Neutrophil (primary cell): ENCODE measurements at regions not wholly inside any gene's neighbourhood (a gene's known extent, or its start where the extent isn't known, plus 50 kb on each side); places are given as distances from the start of the nearest gene placed in this dataset.

Experiments
- H3K27ac ChIP-seq: fragments of 200-600 bp; sonication (generic); 2 replicates; pipeline ENCODE4 v1.5.1; 2016; ENCODE audit warnings: mild to moderate bottlenecking, moderate library complexity
- H3K27me3 ChIP-seq: fragments of 200-600 bp; sonication (generic); 2 replicates; pipeline ENCODE4 v1.6.0; 2016; ENCODE audit warnings: mild to moderate bottlenecking
- H3K36me3 ChIP-seq: fragments of 200-600 bp; sonication (generic); 2 replicates; pipeline ENCODE4 v1.5.1; 2017
- H3K4me1 ChIP-seq, 2 experiments: fragments of 200-600 bp in 1 of 2; sonication (generic) in 1 of 2; 1 replicate in 1 of 2; 2 replicates in 1 of 2; pipeline versions ENCODE4 v1.5.1 to v1.6.1; 2013 to 2016; ENCODE audit warnings: low read depth in 1 of 2, low read length in 1 of 2, mild to moderate bottlenecking in 1 of 2, moderate library complexity in 1 of 2; ENCODE audit not compliant: control insufficient read depth in 1 of 2, insufficient read depth in 1 of 2
- H3K4me3 ChIP-seq, 2 experiments: fragments of 200-600 bp in 1 of 2; sonication (generic) in 1 of 2; 1 replicate in 1 of 2; 2 replicates in 1 of 2; pipeline ENCODE4 v1.5.1; 2013 to 2016; ENCODE audit warnings: low read depth in 1 of 2, low read length in 1 of 2, mild to moderate bottlenecking in 1 of 2, moderate library complexity in 1 of 2
- H3K9me3 ChIP-seq: fragments of 200-600 bp; sonication (generic); 2 replicates; pipeline ENCODE4 v1.5.1; 2016
- TF ChIP-seq, protein P1 (sequence below): fragments of 200-600 bp; sonication (generic); IDR thresholded peaks from 2 replicates; pipeline ENCODE4 v1.5.1; 2016; ENCODE audit warnings: antibody characterized with exemption

DNA sequence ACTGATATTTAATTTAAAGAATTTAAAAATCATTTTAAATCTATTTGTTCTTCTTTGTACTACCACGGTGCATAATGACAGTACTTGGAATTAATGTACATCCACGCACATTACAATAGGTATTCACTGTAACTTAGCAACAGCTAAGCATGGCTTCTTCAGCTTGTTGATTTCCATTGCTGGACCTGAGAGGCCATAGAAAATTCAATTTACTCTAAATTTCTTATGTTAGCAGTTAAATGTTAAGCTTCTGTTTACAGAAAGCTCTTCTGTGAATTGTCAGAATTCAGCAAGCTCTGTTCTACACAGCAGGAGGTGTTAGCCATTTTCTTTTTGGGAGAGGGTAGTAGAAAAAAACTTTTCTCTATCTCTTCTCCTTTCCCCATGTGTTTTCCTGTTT lies 1149.3 kb upstream of the CDH2 start:
- no peaks in the 10 kb centered on the region for H3K9me3 ChIP-seq
- H3K27ac ChIP-seq, result no peak overlapping the region
- no peaks in the 10 kb centered on the region for H3K36me3 ChIP-seq
- TF ChIP-seq, protein P1, sequence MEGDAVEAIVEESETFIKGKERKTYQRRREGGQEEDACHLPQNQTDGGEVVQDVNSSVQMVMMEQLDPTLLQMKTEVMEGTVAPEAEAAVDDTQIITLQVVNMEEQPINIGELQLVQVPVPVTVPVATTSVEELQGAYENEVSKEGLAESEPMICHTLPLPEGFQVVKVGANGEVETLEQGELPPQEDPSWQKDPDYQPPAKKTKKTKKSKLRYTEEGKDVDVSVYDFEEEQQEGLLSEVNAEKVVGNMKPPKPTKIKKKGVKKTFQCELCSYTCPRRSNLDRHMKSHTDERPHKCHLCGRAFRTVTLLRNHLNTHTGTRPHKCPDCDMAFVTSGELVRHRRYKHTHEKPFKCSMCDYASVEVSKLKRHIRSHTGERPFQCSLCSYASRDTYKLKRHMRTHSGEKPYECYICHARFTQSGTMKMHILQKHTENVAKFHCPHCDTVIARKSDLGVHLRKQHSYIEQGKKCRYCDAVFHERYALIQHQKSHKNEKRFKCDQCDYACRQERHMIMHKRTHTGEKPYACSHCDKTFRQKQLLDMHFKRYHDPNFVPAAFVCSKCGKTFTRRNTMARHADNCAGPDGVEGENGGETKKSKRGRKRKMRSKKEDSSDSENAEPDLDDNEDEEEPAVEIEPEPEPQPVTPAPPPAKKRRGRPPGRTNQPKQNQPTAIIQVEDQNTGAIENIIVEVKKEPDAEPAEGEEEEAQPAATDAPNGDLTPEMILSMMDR, result no peak
- H3K4me3 ChIP-seq, result no peak overlapping the region
- no peaks in the 10 kb centered on the region for H3K27me3 ChIP-seq
- H3K4me1 ChIP-seq, result no peaks in the 10 kb centered on the region

- Histone ChIP-seq H3K4me3 (no peak overlapping the region), H3K27me3 (no peaks in the 10 kb centered on the region), H3K4me1 (no peaks in the 10 kb centered on the region), H3K27ac (no peak overlapping the region), H3K9me3 (no peaks in the 10 kb centered on the region), H3K36me3 (no peaks in the 10 kb centered on the region)
- TF ChIP-seq, protein P1, result no peak
Observed at GRCh38 chr18:29321561-29321960, 1144.6 kb upstream of the CDH2 start.

DNA sequence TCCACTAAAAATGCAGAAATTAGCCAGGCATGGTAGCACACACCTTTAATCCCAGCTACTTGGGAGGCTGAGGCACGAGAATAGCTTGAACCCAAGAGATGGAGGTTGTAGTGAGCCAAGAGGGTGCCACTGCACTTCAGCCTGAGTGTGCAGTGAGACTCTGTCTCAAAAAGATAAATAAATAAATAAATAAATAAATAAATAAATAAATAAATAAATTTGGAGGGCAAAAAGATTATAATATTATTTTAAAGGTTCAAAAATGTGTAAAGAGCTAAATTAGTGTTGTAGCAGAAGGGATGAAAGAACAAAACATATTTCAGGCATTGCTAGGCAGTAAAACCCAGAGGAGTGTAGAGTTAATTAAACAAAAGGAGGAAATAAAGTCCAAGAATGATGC lies 1136.4 kb upstream of the CDH2 start:
- H3K9me3 ChIP-seq, result no peaks in the 10 kb centered on the region
- H3K27ac ChIP-seq, result no peak overlapping the region
- no peak overlapping the region for H3K4me3 ChIP-seq
- TF ChIP-seq, protein P1, result no peak
- no peaks in the 10 kb centered on the region for H3K27me3 ChIP-seq
- H3K4me1 ChIP-seq, result no peaks in the 10 kb centered on the region
- no peaks in the 10 kb centered on the region for H3K36me3 ChIP-seq

DNA sequence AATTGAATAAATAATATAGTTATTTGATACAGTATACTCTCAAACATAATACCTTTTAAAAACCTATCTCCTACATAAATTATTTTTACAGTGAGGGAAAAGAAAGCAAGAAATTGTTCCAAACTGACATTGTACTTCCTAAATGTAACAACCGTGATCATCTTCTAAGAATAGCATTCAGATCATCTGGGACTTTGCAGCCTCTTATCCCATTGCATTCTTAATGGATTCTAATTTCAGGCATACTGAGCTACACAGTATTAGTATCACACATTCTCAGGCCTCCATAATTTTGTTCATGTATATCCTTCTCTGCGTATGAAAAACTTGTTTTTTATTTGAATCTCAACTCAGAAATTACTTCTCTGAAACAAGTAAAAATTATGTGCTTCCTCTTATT lies 1134.7 kb upstream of the CDH2 start:
- Histone ChIP-seq H3K4me1 (no peaks in the 10 kb centered on the region), H3K4me3 (no peak overlapping the region), H3K27me3 (no peaks in the 10 kb centered on the region), H3K36me3 (no peaks in the 10 kb centered on the region), H3K27ac (no peak overlapping the region), H3K9me3 (no peaks in the 10 kb centered on the region)
- TF ChIP-seq, protein P1, result no peak

- H3K4me3 ChIP-seq, result no peak overlapping the region
- TF ChIP-seq, protein P1, result no peak
Observed at GRCh38 chr18:29309366-29309765, 1132.4 kb upstream of the CDH2 start.

DNA sequence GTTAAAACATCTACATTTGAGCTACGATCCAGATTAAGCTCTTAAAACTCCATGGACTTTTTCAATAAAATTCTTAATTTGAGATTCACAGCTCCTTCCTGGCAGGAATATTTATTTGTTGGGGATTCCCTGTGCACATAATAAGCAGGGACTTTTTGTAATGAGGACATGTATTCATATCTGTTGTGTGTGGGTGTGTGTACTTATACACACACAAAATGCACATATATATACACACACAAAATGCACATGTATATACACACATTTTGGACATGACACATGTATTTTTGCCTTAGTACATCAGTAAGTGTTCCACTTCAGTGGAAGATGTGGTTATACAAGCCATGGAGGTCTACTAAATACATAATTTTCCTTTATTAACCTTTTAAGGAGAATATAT lies 1131.1 kb upstream of the CDH2 start:
- no peaks in the 10 kb centered on the region for H3K36me3 ChIP-seq
- H3K4me1 ChIP-seq, result no peaks in the 10 kb centered on the region
- no peak overlapping the region for H3K27ac ChIP-seq
- no peaks in the 10 kb centered on the region for H3K27me3 ChIP-seq
- no peak overlapping the region for H3K4me3 ChIP-seq
- TF ChIP-seq, protein P1, result no peak
- no peaks in the 10 kb centered on the region for H3K9me3 ChIP-seq

More at GRCh38 chr18:29309366-29309765, 1132.4 kb upstream of the CDH2 start:
- no peaks in the 10 kb centered on the region for H3K9me3 ChIP-seq
- no peak overlapping the region for H3K27ac ChIP-seq
- H3K27me3 ChIP-seq, result no peaks in the 10 kb centered on the region
- no peaks in the 10 kb centered on the region for H3K4me1 ChIP-seq
- H3K36me3 ChIP-seq, result no peaks in the 10 kb centered on the region
